ENCODE measurements at regions not wholly inside any gene's neighbourhood (a gene's known extent, or its start where the extent isn't known, plus 50 kb on each side); places are given as distances from the start of the nearest gene placed in this dataset.
"Not testable (repeated sequence)": the region's sequence is repeated elsewhere in the genome, so short reads cannot be mapped to it uniquely, and the experiment has no call there.

DNA sequence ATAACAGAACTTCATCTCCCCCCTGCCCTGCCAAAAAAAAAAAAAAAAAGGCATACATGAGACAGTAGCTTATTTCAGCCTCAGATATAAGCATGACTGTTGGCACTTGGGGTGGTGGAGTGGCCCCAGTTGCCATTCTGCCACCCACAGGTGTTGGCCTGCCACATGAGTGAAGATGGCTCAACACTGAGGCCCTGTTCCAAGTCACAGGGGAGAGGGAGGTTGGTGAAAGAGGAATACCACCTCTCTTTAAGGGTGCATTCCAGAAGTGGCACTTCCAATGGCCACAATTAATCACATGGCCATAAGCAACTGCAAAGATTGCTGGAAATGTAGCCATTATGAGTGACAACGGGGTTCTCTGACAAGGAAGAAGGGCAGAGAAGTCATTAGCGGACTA, 61.9 kb upstream of the JARID2 start:
- H3K79me2 ChIP-seq (ENCODE audit: low read length): no peaks in the 10 kb centered on the region
- no peak overlapping the region for H3K27ac ChIP-seq (ENCODE audit: low read length)
- no peaks in the 10 kb centered on the region for H3K9me3 ChIP-seq (replicated peaks; ENCODE audit: insufficient read depth, low read length)
- H3K9me2 ChIP-seq (replicated peaks; ENCODE audit: insufficient read depth, low read length): no peaks in the 10 kb centered on the region
- no peaks in the 10 kb centered on the region for H3K27me3 ChIP-seq (replicated peaks; ENCODE audit: insufficient read depth, low read length)
- TF ChIP-seq, protein P1, sequence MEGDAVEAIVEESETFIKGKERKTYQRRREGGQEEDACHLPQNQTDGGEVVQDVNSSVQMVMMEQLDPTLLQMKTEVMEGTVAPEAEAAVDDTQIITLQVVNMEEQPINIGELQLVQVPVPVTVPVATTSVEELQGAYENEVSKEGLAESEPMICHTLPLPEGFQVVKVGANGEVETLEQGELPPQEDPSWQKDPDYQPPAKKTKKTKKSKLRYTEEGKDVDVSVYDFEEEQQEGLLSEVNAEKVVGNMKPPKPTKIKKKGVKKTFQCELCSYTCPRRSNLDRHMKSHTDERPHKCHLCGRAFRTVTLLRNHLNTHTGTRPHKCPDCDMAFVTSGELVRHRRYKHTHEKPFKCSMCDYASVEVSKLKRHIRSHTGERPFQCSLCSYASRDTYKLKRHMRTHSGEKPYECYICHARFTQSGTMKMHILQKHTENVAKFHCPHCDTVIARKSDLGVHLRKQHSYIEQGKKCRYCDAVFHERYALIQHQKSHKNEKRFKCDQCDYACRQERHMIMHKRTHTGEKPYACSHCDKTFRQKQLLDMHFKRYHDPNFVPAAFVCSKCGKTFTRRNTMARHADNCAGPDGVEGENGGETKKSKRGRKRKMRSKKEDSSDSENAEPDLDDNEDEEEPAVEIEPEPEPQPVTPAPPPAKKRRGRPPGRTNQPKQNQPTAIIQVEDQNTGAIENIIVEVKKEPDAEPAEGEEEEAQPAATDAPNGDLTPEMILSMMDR (IDR thresholded peaks at IDR 0.05; ENCODE audit: low read length): no peak
- H3K4me2 ChIP-seq (ENCODE audit: low read depth, low read length): no peak overlapping the region
- H3K9ac ChIP-seq (ENCODE audit: low read length): no peak overlapping the region
- H3K4me3 ChIP-seq (ENCODE audit: low read length): no peak overlapping the region
- no peaks in the 10 kb centered on the region for H3K36me3 ChIP-seq (replicated peaks; ENCODE audit: insufficient read depth, low read length)
- no peaks in the 10 kb centered on the region for H4K20me1 ChIP-seq (ENCODE audit: insufficient read depth, low read length)
- no peaks in the 10 kb centered on the region for H3K4me1 ChIP-seq (ENCODE audit: low read length)
- DNase-seq: no peak
- no peak overlapping the region for H2AFZ ChIP-seq (ENCODE audit: low read length)
- H3F3A ChIP-seq (ENCODE audit: insufficient read depth, low read length): no peaks in the 10 kb centered on the region

DNA sequence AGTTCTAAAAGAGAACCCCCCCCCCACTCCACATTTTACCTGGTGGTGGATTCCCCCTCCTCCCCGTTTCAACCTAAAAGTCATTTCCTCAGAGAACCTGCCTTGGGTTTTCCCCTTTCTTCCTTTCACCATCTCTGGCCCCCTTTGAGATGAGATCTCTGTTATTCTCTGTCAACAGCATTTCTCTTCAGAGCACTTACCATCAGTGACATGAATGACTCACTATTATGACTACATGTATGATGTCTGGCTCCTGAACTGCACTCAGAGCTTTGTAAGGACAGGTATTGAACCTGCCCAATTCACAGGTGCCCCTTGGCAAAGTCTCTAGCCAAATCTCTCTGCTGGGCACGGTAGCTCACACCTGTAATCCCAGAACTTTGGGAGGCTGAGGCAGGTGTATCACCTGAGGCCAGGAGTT, 61.4 kb upstream of the JARID2 start:
- no peaks in the 10 kb centered on the region for H3K36me3 ChIP-seq (replicated peaks; ENCODE audit: insufficient read depth, low read length)
- no peak overlapping the region for H3K9ac ChIP-seq (ENCODE audit: low read length)
- H2AFZ ChIP-seq (ENCODE audit: low read length): no peak overlapping the region
- no peak overlapping the region for H3K27ac ChIP-seq (ENCODE audit: low read length)
- no peaks in the 10 kb centered on the region for H3F3A ChIP-seq (ENCODE audit: insufficient read depth, low read length)
- no peak overlapping the region for H3K4me3 ChIP-seq (ENCODE audit: low read length)
- DNase-seq: no peak
- no peaks in the 10 kb centered on the region for H4K20me1 ChIP-seq (ENCODE audit: insufficient read depth, low read length)
- TF ChIP-seq EZH2 (optimal IDR thresholded peaks at IDR 0.05; ENCODE audit: low read depth, low read length) (no peak), EZH2phosphoT487 (IDR thresholded peaks at IDR 0.05; ENCODE audit: low read length) (no peak)
- H3K9me2 ChIP-seq (replicated peaks; ENCODE audit: insufficient read depth, low read length): no peaks in the 10 kb centered on the region
- H3K79me2 ChIP-seq (ENCODE audit: low read length): no peaks in the 10 kb centered on the region
- H3K4me1 ChIP-seq (ENCODE audit: low read length): no peaks in the 10 kb centered on the region
- no peaks in the 10 kb centered on the region for H3K27me3 ChIP-seq (replicated peaks; ENCODE audit: insufficient read depth, low read length)
- H3K9me3 ChIP-seq (replicated peaks; ENCODE audit: insufficient read depth, low read length): no peaks in the 10 kb centered on the region
- no peak overlapping the region for H3K4me2 ChIP-seq (ENCODE audit: low read depth, low read length)

DNA sequence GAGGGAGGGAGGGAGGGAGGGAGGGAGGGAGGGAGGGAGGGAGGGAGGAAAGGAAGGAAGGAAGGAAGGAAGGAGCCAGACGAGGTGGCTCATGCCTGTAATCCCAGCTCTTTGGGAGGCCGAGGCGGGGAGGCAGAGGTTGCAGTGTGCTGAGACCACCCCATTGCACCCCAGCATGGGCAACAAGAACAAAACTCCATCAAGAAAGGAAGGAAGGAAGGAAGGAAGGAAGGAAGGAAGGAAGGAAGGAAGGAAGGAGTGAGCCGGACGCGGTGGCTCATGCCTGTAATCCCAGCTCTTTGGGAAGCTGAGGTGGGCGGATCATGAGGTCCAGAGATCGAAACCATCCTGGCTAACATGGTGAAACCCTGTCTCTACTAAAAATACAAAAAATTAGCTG, 60.8 kb upstream of the JARID2 start:
- H3K9me2 ChIP-seq (replicated peaks; ENCODE audit: insufficient read depth, low read length); H4K20me1 ChIP-seq (ENCODE audit: insufficient read depth, low read length); H3K4me3 ChIP-seq (ENCODE audit: low read length); H3K79me2 ChIP-seq (ENCODE audit: low read length); H3K4me1 ChIP-seq (ENCODE audit: low read length); H3K4me2 ChIP-seq (ENCODE audit: low read depth, low read length); DNase-seq; H3K27ac ChIP-seq (ENCODE audit: low read length); H3K9me3 ChIP-seq (replicated peaks; ENCODE audit: insufficient read depth, low read length); H2AFZ ChIP-seq (ENCODE audit: low read length); H3F3A ChIP-seq (ENCODE audit: insufficient read depth, low read length); H3K36me3 ChIP-seq (replicated peaks; ENCODE audit: insufficient read depth, low read length); H3K27me3 ChIP-seq (replicated peaks; ENCODE audit: insufficient read depth, low read length); H3K9ac ChIP-seq (ENCODE audit: low read length): not testable (repeated sequence)

DNA sequence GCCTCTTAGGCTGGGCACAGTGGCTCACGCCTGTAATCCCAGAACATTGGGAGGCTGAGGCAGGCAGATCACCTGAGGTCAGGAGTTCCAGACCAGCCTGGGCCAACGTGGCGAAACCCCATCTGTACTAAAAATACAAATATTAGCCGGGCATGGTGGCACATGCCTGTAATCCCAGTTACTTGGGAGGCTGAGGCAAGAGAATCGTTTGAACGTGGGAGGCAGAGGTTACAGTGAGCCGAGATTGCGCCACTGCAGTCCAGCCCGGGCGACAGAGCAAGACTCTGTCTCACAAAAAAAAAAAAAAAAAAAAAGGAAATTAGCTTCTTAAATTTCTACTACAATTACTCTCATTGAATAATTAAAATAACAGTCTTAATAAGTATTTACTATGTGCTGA, 52.4 kb upstream of the JARID2 start:
- H2AFZ ChIP-seq (ENCODE audit: low read length); H3K4me1 ChIP-seq (ENCODE audit: low read length); H3K27ac ChIP-seq (ENCODE audit: low read length); H4K20me1 ChIP-seq (ENCODE audit: insufficient read depth, low read length); H3K36me3 ChIP-seq (replicated peaks; ENCODE audit: insufficient read depth, low read length); H3K79me2 ChIP-seq (ENCODE audit: low read length); H3K9me2 ChIP-seq (replicated peaks; ENCODE audit: insufficient read depth, low read length); H3K27me3 ChIP-seq (replicated peaks; ENCODE audit: insufficient read depth, low read length); H3F3A ChIP-seq (ENCODE audit: insufficient read depth, low read length); H3K4me2 ChIP-seq (ENCODE audit: low read depth, low read length); DNase-seq; H3K9me3 ChIP-seq (replicated peaks; ENCODE audit: insufficient read depth, low read length); H3K9ac ChIP-seq (ENCODE audit: low read length); H3K4me3 ChIP-seq (ENCODE audit: low read length): not testable (repeated sequence)

DNA sequence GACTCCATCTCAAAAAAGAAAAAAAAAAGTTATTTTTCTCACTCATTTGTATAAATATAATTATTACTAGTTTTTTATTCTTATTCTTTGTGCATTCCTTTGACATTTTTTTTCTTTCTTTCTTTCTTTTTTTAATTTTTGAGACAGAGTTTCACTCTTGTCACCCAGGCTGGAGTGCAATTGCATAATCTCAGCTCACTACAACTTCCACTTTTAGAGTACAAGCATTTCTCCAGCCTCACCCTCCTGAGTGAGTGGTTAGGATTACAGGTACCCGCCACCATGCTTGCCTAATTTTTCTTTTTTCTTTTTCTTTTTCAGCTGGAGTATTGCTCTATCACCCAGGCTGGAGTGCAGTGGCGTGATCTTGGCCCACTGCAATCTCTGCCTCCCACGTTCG, 51.4 kb upstream of the JARID2 start:
- no peaks in the 10 kb centered on the region for H3K36me3 ChIP-seq (replicated peaks; ENCODE audit: insufficient read depth, low read length)
- no peak overlapping the region for H3K4me2 ChIP-seq (ENCODE audit: low read depth, low read length)
- H3K4me3 ChIP-seq (ENCODE audit: low read length): no peak overlapping the region
- H3K9ac ChIP-seq (ENCODE audit: low read length): no peak overlapping the region
- no peaks in the 10 kb centered on the region for H3F3A ChIP-seq (ENCODE audit: insufficient read depth, low read length)
- no peaks in the 10 kb centered on the region for H3K79me2 ChIP-seq (ENCODE audit: low read length)
- H3K27me3 ChIP-seq (replicated peaks; ENCODE audit: insufficient read depth, low read length): no peaks in the 10 kb centered on the region
- TF ChIP-seq, protein P1 (IDR thresholded peaks at IDR 0.05; ENCODE audit: low read length): no peak
- TF ChIP-seq EZH2phosphoT487 (IDR thresholded peaks at IDR 0.05; ENCODE audit: low read length): no peak
- no peak for TF ChIP-seq EZH2 (optimal IDR thresholded peaks at IDR 0.05; ENCODE audit: low read depth, low read length)
- H3K9me2 ChIP-seq (replicated peaks; ENCODE audit: insufficient read depth, low read length): no peaks in the 10 kb centered on the region
- no peaks in the 10 kb centered on the region for H3K4me1 ChIP-seq (ENCODE audit: low read length)
- H2AFZ ChIP-seq (ENCODE audit: low read length): no peak overlapping the region
- H3K9me3 ChIP-seq (replicated peaks; ENCODE audit: insufficient read depth, low read length): no peaks in the 10 kb centered on the region
- no peak overlapping the region for H3K27ac ChIP-seq (ENCODE audit: low read length)
- DNase-seq: no peak
- no peaks in the 10 kb centered on the region for H4K20me1 ChIP-seq (ENCODE audit: insufficient read depth, low read length)

Data from MM.1S (cell line).